Fibroblast of villous mesenchyme (primary cell): ENCODE measurements at regions not wholly inside any gene's neighbourhood (a gene's known extent, or its start where the extent isn't known, plus 50 kb on each side); places are given as distances from the start of the nearest gene placed in this dataset.

Source experiments
- DNase-seq: peaks from one replicate; pipeline ENCODE4 v3.0.0-alpha.2; 2010; ENCODE audit warnings: low read depth
- H3K4me3 ChIP-seq: 2 replicates; pipeline ENCODE4 v1.5.1; 2011; ENCODE audit warnings: low read depth, mild to moderate bottlenecking, low read length
- CTCF ChIP-seq: IDR thresholded peaks from 2 replicates; pipeline ENCODE4 v1.5.1; 2012; ENCODE audit warnings: low read depth, mild to moderate bottlenecking, low read length; ENCODE audit not compliant: insufficient read depth

- no peak for TF ChIP-seq CTCF
- no peak for DNase-seq
Observed at GRCh38 chr11:129270446-129270845, 78.3 kb upstream of the ARHGAP32 start.

GRCh38 chr11:129268371-129268770 is 76.2 kb upstream of the ARHGAP32 start:
- no peak overlapping the region for H3K4me3 ChIP-seq
- TF ChIP-seq CTCF, result no peak
- DNase-seq, result no peak

More at GRCh38 chr11:129270446-129270845, 78.3 kb upstream of the ARHGAP32 start:
- H3K4me3 ChIP-seq, result no peak overlapping the region

GRCh38 chr11:129267716-129268115 is 75.6 kb upstream of the ARHGAP32 start:
- H3K4me3 ChIP-seq, result no peak overlapping the region
- no peak for TF ChIP-seq CTCF
- no peak for DNase-seq

GRCh38 chr11:129266536-129266935 is 74.4 kb upstream of the ARHGAP32 start:
- no peak for TF ChIP-seq CTCF
- H3K4me3 ChIP-seq, result no peak overlapping the region
- no peak for DNase-seq

GRCh38 chr11:129265125-129265788 is 73.1 kb upstream of the ARHGAP32 start:
- H3K4me3 ChIP-seq, result no peak overlapping the region
- no peak for TF ChIP-seq CTCF
- DNase-seq, result no peak

- TF ChIP-seq CTCF, result no peak
- no peak for DNase-seq
- H3K4me3 ChIP-seq, result no peak overlapping the region
Observed at GRCh38 chr11:129264114-129264513, 72.0 kb upstream of the ARHGAP32 start.

GRCh38 chr11:129260750-129261149 is 68.6 kb upstream of the ARHGAP32 start:
- no peak overlapping the region for H3K4me3 ChIP-seq
- no peak for DNase-seq
- TF ChIP-seq CTCF, result no peak
